Thyroid gland (tissue), 4 donors: ENCODE measurements at regions not wholly inside any gene's neighbourhood (a gene's known extent, or its start where the extent isn't known, plus 50 kb on each side); places are given as distances from the start of the nearest gene placed in this dataset.
A peak's percentile ranks its signal among the peaks of the same experiment; 100 is the strongest.
"Not testable (repeated sequence)": the region's sequence is repeated elsewhere in the genome, so short reads cannot be mapped to it uniquely, and the experiment has no call there.

Experiments used
- DNase-seq, 2 donors: peaks; one replicate each; pipeline ENCODE4 v3.0.0-alpha.2; 2019
- H3K27ac ChIP-seq, 3 donors: fragments of 200-600 bp; sonication (generic); 1 replicate in 2 of 3; 2 replicates in 1 of 3; pipeline ENCODE4 v1.5.1; 2016 to 2019; ENCODE audit warnings: mild to moderate bottlenecking in 1 of 3, moderate library complexity in 1 of 3
- H3K27me3 ChIP-seq: fragments of 200-600 bp; sonication (generic); one replicate; pipeline ENCODE4 v1.5.1; 2019
- H3K36me3 ChIP-seq, 2 donors: fragments of 200-600 bp; sonication (generic); one replicate each; pipeline ENCODE4 v1.5.1; 2016 to 2019
- H3K4me1 ChIP-seq, 2 donors: fragments of 200-600 bp; sonication (generic); one replicate each; pipeline ENCODE4 v1.5.1; 2017 to 2019
- H3K4me3 ChIP-seq, 3 donors: fragments of 200-600 bp; sonication (generic); replicated peaks in 1 of 3; 1 replicate in 2 of 3; 2 replicates in 1 of 3; pipeline ENCODE4 v1.5.1; 2016; ENCODE audit warnings: mild to moderate bottlenecking in 1 of 3
- H3K9me3 ChIP-seq: fragments of 200-600 bp; sonication (generic); one replicate; pipeline ENCODE4 v1.5.1; 2017
- CTCF ChIP-seq, 6 experiments: fragments of 200-600 bp in 3 of 6; fragments of 450-650 bp in 3 of 6; sonication (generic) in 3 of 6; IDR thresholded peaks; one replicate each; pipeline ENCODE4 v1.5.1; 2016 to 2019; ENCODE audit warnings: antibody characterized with exemption in 6 of 6, mild to moderate bottlenecking in 2 of 6, inconsistent platforms in 1 of 6, moderate library complexity in 1 of 6
- POLR2A ChIP-seq, 2 donors: fragments of 450-650 bp; IDR thresholded peaks; one replicate each; pipeline ENCODE4 v1.6.1; 2017; ENCODE audit warnings: antibody characterized with exemption in 2 of 2, mild to moderate bottlenecking in 2 of 2, moderate library complexity in 1 of 2
- WGBS, 2 donors: methylation state at CpG; one replicate each; pipeline ENCODE4 v1.1.5; 2017; 5-methylcytosine and 5-hydroxymethylcytosine counted together
- intact Hi-C: fragments of 100-400 bp; cut with DNase I; formaldehyde crosslinking; loops from one replicate; pipeline ENCODE4 v1.15.1; 2023

DNA sequence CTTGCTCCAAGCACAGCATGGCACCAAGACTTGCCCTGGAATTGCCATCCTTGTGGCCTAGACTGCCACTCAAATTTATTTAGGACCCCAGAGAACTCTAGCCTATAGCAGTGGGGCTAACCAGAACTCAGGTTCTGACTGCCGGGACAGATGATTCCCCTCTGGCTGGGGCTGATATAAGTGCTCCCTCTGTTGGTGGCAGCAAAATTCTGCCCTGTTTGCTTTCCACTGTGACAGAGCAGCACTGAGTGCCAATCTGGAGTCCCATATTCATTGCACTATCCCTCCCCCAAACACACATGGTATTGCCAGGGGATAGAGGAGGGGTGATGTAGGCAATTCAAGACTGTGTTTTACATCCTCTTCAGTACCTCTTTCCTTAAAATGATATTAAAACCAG lies 1081.9 kb downstream of the FAT4 start:
- intact Hi-C loops, result no loop called here
- no peak for TF ChIP-seq POLR2A (IDR thresholded peaks at IDR 0.05)
- no peak for TF ChIP-seq CTCF (IDR thresholded peaks at IDR 0.05)
- H3K27me3 ChIP-seq, result no peaks in the 10 kb centered on the region
- no peak overlapping the region for H3K27ac ChIP-seq
- WGBS, 2 donors, result 100% methylated on average over 1 of the region's 1 CpG
- H3K36me3 ChIP-seq, result no peaks in the 10 kb centered on the region
- H3K4me3 ChIP-seq, result no peak overlapping the region
- no peaks in the 10 kb centered on the region for H3K4me1 ChIP-seq
- no peak for DNase-seq
- no peaks in the 10 kb centered on the region for H3K9me3 ChIP-seq

DNA sequence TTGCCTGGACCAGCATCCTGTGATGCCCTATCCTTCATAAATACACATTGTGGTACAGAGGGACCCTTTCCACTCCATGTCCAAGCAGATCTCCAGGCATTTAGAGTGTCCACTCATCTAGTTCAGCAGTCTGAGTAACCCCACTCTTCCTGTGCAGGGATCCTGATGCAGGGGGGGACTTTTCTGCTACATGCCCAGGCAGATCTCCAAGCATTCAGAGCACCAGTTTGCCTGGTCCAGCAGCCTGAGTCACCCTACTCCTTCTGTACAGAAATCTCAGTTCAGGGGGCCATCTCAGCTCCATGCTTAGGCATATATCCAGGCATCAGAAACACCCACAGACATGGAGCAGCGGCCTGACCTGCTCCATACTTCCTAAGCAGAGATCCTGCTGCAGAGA lies 1089.8 kb downstream of the FAT4 start:
- Histone ChIP-seq H3K27me3 (no peaks in the 10 kb centered on the region), H3K4me1 (peaks cover 3 to 5% of the 10 kb centered on the region in 2 donors), H3K9me3 (no peaks in the 10 kb centered on the region), H3K4me3 (no peak overlapping the region), H3K36me3 (no peaks in the 10 kb centered on the region), H3K27ac (no peak overlapping the region)
- WGBS, 2 donors, result 78 to 100% methylated on average over 1 of the region's 1 CpG
- no peak for TF ChIP-seq CTCF (IDR thresholded peaks at IDR 0.05)
- TF ChIP-seq POLR2A (IDR thresholded peaks at IDR 0.05), result no peak
- intact Hi-C loops, result no loop called here
- no peak for DNase-seq

- 43 to 66% methylated on average over 1 to 2 of the region's 2 CpGs for WGBS, 2 donors
- DNase-seq, result no peak
- no peaks in the 10 kb centered on the region for H3K9me3 ChIP-seq
- intact Hi-C loops, result no loop called here
- no peak overlapping the region for H3K27ac ChIP-seq
- peaks cover 3 to 5% of the 10 kb centered on the region in 2 donors for H3K4me1 ChIP-seq
- H3K36me3 ChIP-seq, result no peaks in the 10 kb centered on the region
- no peaks in the 10 kb centered on the region for H3K27me3 ChIP-seq
- no peak overlapping the region for H3K4me3 ChIP-seq
- peak in 4 of 6 experiments; percentile 28 to 67 (median 60) for TF ChIP-seq CTCF (IDR thresholded peaks at IDR 0.05)
- no peak for TF ChIP-seq POLR2A (IDR thresholded peaks at IDR 0.05)
These were observed 1090.7 kb downstream of the FAT4 start for GRCh38 chr4:126405369-126405982.

GRCh38 chr4:126409746-126410145 lies 1095.0 kb downstream of the FAT4 start:
- TF ChIP-seq POLR2A (IDR thresholded peaks at IDR 0.05), result no peak
- TF ChIP-seq CTCF (IDR thresholded peaks at IDR 0.05), result no peak
- 90 to 91% methylated on average over 4 of the region's 4 CpGs for WGBS, 2 donors
- intact Hi-C loops, result no loop called here

GRCh38 chr4:126411047-126411446 lies 1096.3 kb downstream of the FAT4 start:
- TF ChIP-seq POLR2A (IDR thresholded peaks at IDR 0.05) (no peak), CTCF (IDR thresholded peaks at IDR 0.05) (no peak)
- intact Hi-C loops, result no loop called here
- WGBS, 2 donors, result 86 to 94% methylated on average over 2 of the region's 2 CpGs
- Histone ChIP-seq H3K36me3 (no peaks in the 10 kb centered on the region), H3K27me3 (no peaks in the 10 kb centered on the region), H3K4me3 (no peak overlapping the region), H3K27ac (no peak overlapping the region), H3K9me3 (no peaks in the 10 kb centered on the region), H3K4me1 (peaks cover 0 to 3% of the 10 kb centered on the region in 2 donors)
- DNase-seq, result no peak

More at GRCh38 chr4:126409746-126410145, 1095.0 kb downstream of the FAT4 start:
- Histone ChIP-seq H3K4me3 (no peak overlapping the region), H3K27ac (no peak overlapping the region), H3K36me3 (no peaks in the 10 kb centered on the region), H3K4me1 (no peaks in the 10 kb centered on the region), H3K9me3 (no peaks in the 10 kb centered on the region), H3K27me3 (no peaks in the 10 kb centered on the region)
- no peak for DNase-seq

GRCh38 chr4:126412310-126412709 lies 1097.6 kb downstream of the FAT4 start:
- H3K27me3 ChIP-seq, H3K4me1 ChIP-seq, H3K9me3 ChIP-seq, H3K36me3 ChIP-seq, H3K27ac ChIP-seq, DNase-seq, H3K4me3 ChIP-seq, intact Hi-C loops: not testable (repeated sequence)
- WGBS, 2 donors, result 96 to 100% methylated on average over 1 of the region's 1 CpG
